ENCODE measurements at regions not wholly inside any gene's neighbourhood (a gene's known extent, or its start where the extent isn't known, plus 50 kb on each side); places are given as distances from the start of the nearest gene placed in this dataset.

- Mint-ChIP-seq H3K27ac (no peak overlapping the region), H3K4me1 (ENCODE audit: low read depth) (no peaks in the 10 kb centered on the region), H3K27me3 (peaks cover 42% of the 10 kb centered on the region), H3K36me3 (ENCODE audit: low read depth) (no peaks in the 10 kb centered on the region), H3K4me3 (no peak overlapping the region), H3K9me3 (peaks cover 6% of the 10 kb centered on the region)
- intact Hi-C loops (cut with DNase I, micrococcal nuclease) = no loop called here
- POLR2A ChIA-PET = no interaction called here
- Histone ChIP-seq H3K27me3 (ENCODE audit: control insufficient read depth in 1 of 2, insufficient read depth in 2 of 2, low read length in 2 of 2) (peaks cover 23 to 34% of the 10 kb centered on the region in 2 experiments), H3K4me3 (ENCODE audit: low read length) (no peak overlapping the region), H3K9me3 (ENCODE audit: control insufficient read depth in 1 of 2, insufficient read depth in 1 of 2, low read length in 2 of 2) (peaks cover 0 to 27% of the 10 kb centered on the region in 2 experiments), H3K36me3 (ENCODE audit: insufficient read depth, low read length) (no peaks in the 10 kb centered on the region), H3K4me1 (ENCODE audit: insufficient read depth, low read length) (no peaks in the 10 kb centered on the region), H3K27ac (ENCODE audit: low read depth in 1 of 2, low read length in 2 of 2) (no peak overlapping the region)
- DNase-seq (no peak), ATAC-seq (ENCODE audit: poor library complexity) (no peak)
- TF ChIP-seq CTCF (IDR thresholded peaks at IDR 0.05) = no peak
- CTCF ChIA-PET = no interaction called here
Observed at GRCh38 chr4:1459081-1459721, 53.0 kb upstream of the NKX1-1 start.

- H3K4me3 ChIP-seq (ENCODE audit: low read length) = no peak overlapping the region
- CTCF ChIA-PET = no interaction called here
- H3K4me3 Mint-ChIP-seq = no peak overlapping the region
- intact Hi-C loops (cut with DNase I, micrococcal nuclease) = no loop called here
- no peaks in the 10 kb centered on the region for H3K4me1 Mint-ChIP-seq (ENCODE audit: low read depth)
- no peak overlapping the region for H3K27ac ChIP-seq (ENCODE audit: low read depth in 1 of 2, low read length in 2 of 2)
- peaks cover 23 to 31% of the 10 kb centered on the region in 2 experiments for H3K27me3 ChIP-seq (ENCODE audit: control insufficient read depth in 1 of 2, insufficient read depth in 2 of 2, low read length in 2 of 2)
- no peak for TF ChIP-seq CTCF (IDR thresholded peaks at IDR 0.05)
- ATAC-seq (ENCODE audit: poor library complexity) (no peak), DNase-seq (no peak)
- H3K9me3 Mint-ChIP-seq = peaks cover 12% of the 10 kb centered on the region
- H3K27ac Mint-ChIP-seq = no peak overlapping the region
- POLR2A ChIA-PET = no interaction called here
- no peaks in the 10 kb centered on the region for H3K36me3 ChIP-seq (ENCODE audit: insufficient read depth, low read length)
- H3K36me3 Mint-ChIP-seq (ENCODE audit: low read depth) = no peaks in the 10 kb centered on the region
- H3K4me1 ChIP-seq (ENCODE audit: insufficient read depth, low read length) = no peaks in the 10 kb centered on the region
- peaks cover 42% of the 10 kb centered on the region for H3K27me3 Mint-ChIP-seq
- H3K9me3 ChIP-seq (ENCODE audit: control insufficient read depth in 1 of 2, insufficient read depth in 1 of 2, low read length in 2 of 2) = peaks cover 0 to 21% of the 10 kb centered on the region in 2 experiments
Observed at GRCh38 chr4:1458581-1458980, 52.3 kb upstream of the NKX1-1 start.

All from CD4-positive, alpha-beta T cell (primary cell).